RWPE2 (cell line): ENCODE measurements at regions not wholly inside any gene's neighbourhood (a gene's known extent, or its start where the extent isn't known, plus 50 kb on each side); places are given as distances from the start of the nearest gene placed in this dataset.

Experiments
- ATAC-seq: fragments of 200-7000 bp; cut with Tn5 transposase; 3 replicates; pipeline ENCODE4 v1.9.1; 2021; ENCODE audit warnings: low read depth
- DNase-seq: peaks from one replicate; pipeline ENCODE4 v3.0.0-alpha.2; 2020; ENCODE audit warnings: low spot score
- H3K27ac ChIP-seq: fragments of 450-650 bp; 2 replicates; pipeline ENCODE4 v1.5.1; 2017; ENCODE audit warnings: mild to moderate bottlenecking; ENCODE audit not compliant: poor library complexity, severe bottlenecking
- H3K27me3 ChIP-seq: fragments of 250-450 bp; sonication (Bioruptor Pico); 2 replicates; pipeline ENCODE4 v1.5.1; 2021; ENCODE audit warnings: mild to moderate bottlenecking, moderate library complexity; ENCODE audit not compliant: insufficient read depth, poor library complexity, severe bottlenecking
- H3K36me3 ChIP-seq: fragments of 250-450 bp; sonication (Bioruptor Pico); 2 replicates; pipeline ENCODE4 v1.5.1; 2020; ENCODE audit warnings: low read depth, mild to moderate bottlenecking, moderate library complexity
- H3K4me1 ChIP-seq: fragments of 250-450 bp; sonication (Bioruptor Pico); 2 replicates; pipeline ENCODE4 v1.5.1; 2021; ENCODE audit warnings: mild to moderate bottlenecking, moderate library complexity; ENCODE audit not compliant: insufficient read depth, poor library complexity, severe bottlenecking
- H3K4me3 ChIP-seq: fragments of 250-450 bp; sonication (Bioruptor Pico); 2 replicates; pipeline ENCODE4 v1.5.1; 2021; ENCODE audit warnings: mild to moderate bottlenecking, moderate library complexity; ENCODE audit not compliant: severe bottlenecking
- H3K9me3 ChIP-seq: fragments of 250-450 bp; sonication (Bioruptor Pico); 2 replicates; pipeline ENCODE4 v1.5.1; 2021; ENCODE audit warnings: mild to moderate bottlenecking, moderate library complexity; ENCODE audit not compliant: severe bottlenecking
- CTCF ChIP-seq: fragments of 450-650 bp; IDR thresholded peaks from one replicate; pipeline ENCODE4 v1.5.1; 2017; ENCODE audit warnings: mild to moderate bottlenecking, moderate library complexity; ENCODE audit not compliant: poor library complexity, severe bottlenecking

GRCh38 chr19:31223740-31224534 is 125.3 kb downstream of the TSHZ3 start:
- H3K9me3 ChIP-seq: no peaks in the 10 kb centered on the region
- no peaks in the 10 kb centered on the region for H3K36me3 ChIP-seq
- no peak for TF ChIP-seq CTCF
- ATAC-seq (peak; percentile 48; the same call in 2 of the 3 replicates), DNase-seq (no peak)
- H3K27me3 ChIP-seq: no peaks in the 10 kb centered on the region
- H3K27ac ChIP-seq: no peak overlapping the region
- peaks cover 5% of the 10 kb centered on the region for H3K4me1 ChIP-seq
- no peak overlapping the region for H3K4me3 ChIP-seq

DNA sequence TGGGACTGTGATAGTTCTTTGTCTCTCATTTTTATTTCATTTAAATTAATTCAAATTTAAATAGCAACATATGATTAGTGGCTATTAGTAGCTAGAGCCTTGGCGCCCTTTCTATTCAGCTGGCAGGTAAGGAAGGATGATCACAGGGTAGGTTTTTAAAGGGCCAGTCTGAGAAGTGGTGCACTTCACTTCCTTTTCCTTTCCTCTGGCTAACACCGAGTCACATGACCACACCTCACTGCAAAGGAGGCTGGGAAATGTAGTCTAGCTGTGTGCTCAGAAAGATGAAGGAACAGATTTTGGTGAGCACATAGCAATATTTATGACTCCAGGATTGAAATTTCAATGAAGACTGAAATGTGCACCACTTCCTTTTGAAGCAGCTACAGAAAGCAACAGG is 128.7 kb downstream of the TSHZ3 start:
- no peak overlapping the region for H3K4me3 ChIP-seq
- TF ChIP-seq CTCF: no peak
- no peak overlapping the region for H3K27ac ChIP-seq
- no peaks in the 10 kb centered on the region for H3K36me3 ChIP-seq
- peaks cover 7% of the 10 kb centered on the region for H3K4me1 ChIP-seq
- no peak for DNase-seq
- H3K27me3 ChIP-seq: no peaks in the 10 kb centered on the region
- H3K9me3 ChIP-seq: no peaks in the 10 kb centered on the region
- peak; percentile 56; the same call in 1 of the 3 replicates for ATAC-seq

DNA sequence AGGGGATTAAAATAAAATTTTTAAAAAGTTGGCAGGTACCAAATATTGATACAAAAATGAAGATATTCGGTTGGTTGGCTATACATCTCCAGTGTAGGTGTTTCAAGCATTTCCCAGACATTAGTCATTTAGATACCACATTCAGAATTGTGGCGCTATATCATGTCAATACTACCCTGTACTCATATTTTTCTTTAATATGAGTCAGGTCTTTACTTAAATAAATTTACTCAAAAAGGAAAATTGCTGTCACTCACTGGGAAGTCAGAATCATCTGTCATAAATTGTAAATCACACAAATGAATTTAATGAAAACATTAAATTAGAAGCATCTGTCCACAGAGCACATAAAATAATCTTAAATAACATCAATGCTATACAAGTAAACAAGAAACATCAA is 134.2 kb downstream of the TSHZ3 start:
- peaks cover 22% of the 10 kb centered on the region for H3K4me1 ChIP-seq
- H3K36me3 ChIP-seq: no peaks in the 10 kb centered on the region
- no peaks in the 10 kb centered on the region for H3K27me3 ChIP-seq
- peak; percentile 68 for ATAC-seq
- no peak for TF ChIP-seq CTCF
- H3K9me3 ChIP-seq: no peaks in the 10 kb centered on the region
- H3K27ac ChIP-seq: peak overlapping the region; percentile 97
- DNase-seq: no peak
- no peak overlapping the region for H3K4me3 ChIP-seq

DNA sequence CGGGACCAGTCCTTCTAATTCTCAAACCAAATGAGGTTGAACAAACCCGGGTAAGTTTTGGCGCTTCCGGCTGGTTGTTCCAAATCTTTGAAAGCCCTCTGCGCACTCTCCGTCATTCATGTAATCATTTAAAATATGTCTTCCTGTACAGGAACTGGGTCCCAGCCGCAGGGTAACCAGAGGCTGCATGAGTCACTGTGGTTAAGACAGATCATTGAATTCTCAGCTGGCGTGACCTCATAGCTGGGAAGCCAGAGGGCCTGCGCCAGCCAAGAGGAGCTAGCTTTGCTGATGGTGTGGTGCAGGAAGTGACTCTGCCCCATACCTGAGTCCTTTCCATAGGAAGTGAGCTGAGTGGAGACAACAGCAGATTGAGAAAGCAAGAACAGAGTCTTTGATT is 135.2 kb downstream of the TSHZ3 start:
- Histone ChIP-seq H3K36me3 (no peaks in the 10 kb centered on the region), H3K4me3 (no peak overlapping the region), H3K27ac (peak overlapping the region; percentile 97), H3K4me1 (peaks cover 22% of the 10 kb centered on the region), H3K9me3 (no peaks in the 10 kb centered on the region), H3K27me3 (no peaks in the 10 kb centered on the region)
- no peak for TF ChIP-seq CTCF
- ATAC-seq (peak; percentile 99), DNase-seq (peak; percentile 97)

DNA sequence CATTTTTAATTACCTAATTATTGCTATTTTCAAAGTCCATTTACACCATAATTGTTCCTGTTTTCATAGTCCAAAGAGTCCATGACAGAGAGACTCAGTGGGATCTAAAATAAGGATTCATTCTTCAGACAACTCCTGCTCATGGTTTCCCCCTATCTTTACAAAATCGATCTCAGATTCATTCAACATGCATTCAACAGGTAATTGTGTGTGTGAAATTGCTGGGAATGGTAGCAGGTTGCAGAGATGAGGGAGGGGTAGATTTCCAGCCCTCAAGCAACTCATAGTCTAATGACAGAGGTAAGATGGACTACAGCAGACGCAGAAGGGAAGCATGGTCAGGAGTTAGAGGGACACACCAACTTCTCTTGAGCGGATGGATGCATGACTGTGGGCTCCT is 138.1 kb downstream of the TSHZ3 start:
- Histone ChIP-seq H3K27ac (no peak overlapping the region), H3K9me3 (no peaks in the 10 kb centered on the region), H3K4me3 (no peak overlapping the region), H3K36me3 (no peaks in the 10 kb centered on the region), H3K4me1 (peaks cover 22% of the 10 kb centered on the region), H3K27me3 (no peaks in the 10 kb centered on the region)
- DNase-seq (no peak), ATAC-seq (no peak)
- TF ChIP-seq CTCF: no peak
